ENCODE measurements at regions not wholly inside any gene's neighbourhood (a gene's known extent, or its start where the extent isn't known, plus 50 kb on each side); places are given as distances from the start of the nearest gene placed in this dataset.

GRCh38 chr3:106190296-106190695, 321.5 kb upstream of the CBLB start:
- Histone ChIP-seq H3K79me2 (ENCODE audit: insufficient read depth, low read length) (no peaks in the 10 kb centered on the region), H3K27ac (ENCODE audit: low read depth, low read length, poor library complexity, severe bottlenecking) (no peak overlapping the region), H4K20me1 (ENCODE audit: insufficient read depth, low read length) (no peaks in the 10 kb centered on the region), H3K4me3 (ENCODE audit: low read depth, low read length, poor library complexity, severe bottlenecking) (no peak overlapping the region), H2AFZ (ENCODE audit: low read length) (no peak overlapping the region), H3K36me3 (ENCODE audit: insufficient read depth, low read length) (no peaks in the 10 kb centered on the region), H3K9ac (ENCODE audit: low read length) (no peak overlapping the region), H3F3A (ENCODE audit: insufficient read depth, low read length) (no peaks in the 10 kb centered on the region; the same call in 1 of the 2 replicates), H3K4me1 (ENCODE audit: insufficient read depth, low read length, severe bottlenecking) (no peaks in the 10 kb centered on the region), H3K9me2 (ENCODE audit: low read depth, low read length) (no peaks in the 10 kb centered on the region), H3K27me3 (ENCODE audit: insufficient read depth, low read length) (no peaks in the 10 kb centered on the region), H3K4me2 (ENCODE audit: low read length) (no peak overlapping the region), H3K9me3 (ENCODE audit: low read length) (no peaks in the 10 kb centered on the region)
- TF ChIP-seq EZH2 (IDR thresholded peaks at IDR 0.05; ENCODE audit: borderline replicate concordance, low read length): no peak
- TF ChIP-seq, protein P1, sequence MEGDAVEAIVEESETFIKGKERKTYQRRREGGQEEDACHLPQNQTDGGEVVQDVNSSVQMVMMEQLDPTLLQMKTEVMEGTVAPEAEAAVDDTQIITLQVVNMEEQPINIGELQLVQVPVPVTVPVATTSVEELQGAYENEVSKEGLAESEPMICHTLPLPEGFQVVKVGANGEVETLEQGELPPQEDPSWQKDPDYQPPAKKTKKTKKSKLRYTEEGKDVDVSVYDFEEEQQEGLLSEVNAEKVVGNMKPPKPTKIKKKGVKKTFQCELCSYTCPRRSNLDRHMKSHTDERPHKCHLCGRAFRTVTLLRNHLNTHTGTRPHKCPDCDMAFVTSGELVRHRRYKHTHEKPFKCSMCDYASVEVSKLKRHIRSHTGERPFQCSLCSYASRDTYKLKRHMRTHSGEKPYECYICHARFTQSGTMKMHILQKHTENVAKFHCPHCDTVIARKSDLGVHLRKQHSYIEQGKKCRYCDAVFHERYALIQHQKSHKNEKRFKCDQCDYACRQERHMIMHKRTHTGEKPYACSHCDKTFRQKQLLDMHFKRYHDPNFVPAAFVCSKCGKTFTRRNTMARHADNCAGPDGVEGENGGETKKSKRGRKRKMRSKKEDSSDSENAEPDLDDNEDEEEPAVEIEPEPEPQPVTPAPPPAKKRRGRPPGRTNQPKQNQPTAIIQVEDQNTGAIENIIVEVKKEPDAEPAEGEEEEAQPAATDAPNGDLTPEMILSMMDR (IDR thresholded peaks at IDR 0.05; ENCODE audit: low read length): no peak

DNA sequence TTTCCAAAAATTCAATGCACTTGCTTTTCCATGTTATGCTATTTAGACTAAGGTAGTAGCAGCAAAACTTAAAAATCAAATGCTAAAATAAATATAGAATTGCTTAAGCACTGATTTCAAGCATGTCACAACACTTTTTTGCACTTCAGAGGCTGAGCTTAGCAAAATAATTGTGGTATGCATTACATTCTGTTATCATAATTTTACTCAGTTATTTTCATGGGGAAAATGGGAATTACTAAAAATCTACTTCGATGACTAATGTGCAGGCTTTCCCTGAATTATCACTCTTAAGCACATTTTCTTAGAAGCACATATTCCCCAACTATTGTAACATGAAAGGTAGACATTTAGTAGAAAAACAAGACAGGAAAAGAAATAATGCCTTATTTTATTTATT, 322.4 kb upstream of the CBLB start:
- H3K36me3 ChIP-seq (ENCODE audit: insufficient read depth, low read length): no peaks in the 10 kb centered on the region

GRCh38 chr3:106191913-106192312, 323.1 kb upstream of the CBLB start:
- no peak for TF ChIP-seq EZH2 (IDR thresholded peaks at IDR 0.05; ENCODE audit: borderline replicate concordance, low read length)
- TF ChIP-seq, protein P1 (IDR thresholded peaks at IDR 0.05; ENCODE audit: low read length): no peak
- Histone ChIP-seq H3K9me3 (ENCODE audit: low read length) (no peaks in the 10 kb centered on the region), H3K79me2 (ENCODE audit: insufficient read depth, low read length) (no peaks in the 10 kb centered on the region), H3K9me2 (ENCODE audit: low read depth, low read length) (no peaks in the 10 kb centered on the region), H3K9ac (ENCODE audit: low read length) (no peak overlapping the region), H4K20me1 (ENCODE audit: insufficient read depth, low read length) (no peaks in the 10 kb centered on the region), H3K4me1 (ENCODE audit: insufficient read depth, low read length, severe bottlenecking) (no peaks in the 10 kb centered on the region), H3K4me3 (ENCODE audit: low read depth, low read length, poor library complexity, severe bottlenecking) (no peak overlapping the region), H3K27me3 (ENCODE audit: insufficient read depth, low read length) (no peaks in the 10 kb centered on the region), H3K36me3 (ENCODE audit: insufficient read depth, low read length) (no peaks in the 10 kb centered on the region), H3K4me2 (ENCODE audit: low read length) (no peak overlapping the region), H2AFZ (ENCODE audit: low read length) (no peak overlapping the region), H3K27ac (ENCODE audit: low read depth, low read length, poor library complexity, severe bottlenecking) (no peak overlapping the region), H3F3A (ENCODE audit: insufficient read depth, low read length) (no peaks in the 10 kb centered on the region; the same call in 1 of the 2 replicates)

More for the DNA sequence above, 322.4 kb upstream of the CBLB start:
- Histone ChIP-seq H4K20me1 (ENCODE audit: insufficient read depth, low read length) (no peaks in the 10 kb centered on the region), H3K9me2 (ENCODE audit: low read depth, low read length) (no peaks in the 10 kb centered on the region), H3K79me2 (ENCODE audit: insufficient read depth, low read length) (no peaks in the 10 kb centered on the region), H3K9me3 (ENCODE audit: low read length) (no peaks in the 10 kb centered on the region), H2AFZ (ENCODE audit: low read length) (no peak overlapping the region), H3F3A (ENCODE audit: insufficient read depth, low read length) (no peaks in the 10 kb centered on the region; the same call in 1 of the 2 replicates), H3K4me1 (ENCODE audit: insufficient read depth, low read length, severe bottlenecking) (no peaks in the 10 kb centered on the region), H3K4me2 (ENCODE audit: low read length) (no peak overlapping the region), H3K27me3 (ENCODE audit: insufficient read depth, low read length) (no peaks in the 10 kb centered on the region), H3K9ac (ENCODE audit: low read length) (no peak overlapping the region), H3K4me3 (ENCODE audit: low read depth, low read length, poor library complexity, severe bottlenecking) (no peak overlapping the region), H3K27ac (ENCODE audit: low read depth, low read length, poor library complexity, severe bottlenecking) (no peak overlapping the region)
- TF ChIP-seq, protein P1 (IDR thresholded peaks at IDR 0.05; ENCODE audit: low read length): no peak
- TF ChIP-seq EZH2 (IDR thresholded peaks at IDR 0.05; ENCODE audit: borderline replicate concordance, low read length): no peak

Data from OCI-LY1 (cell line).